ENCODE measurements at regions not wholly inside any gene's neighbourhood (a gene's known extent, or its start where the extent isn't known, plus 50 kb on each side); places are given as distances from the start of the nearest gene placed in this dataset.

GRCh38 chr10:2761311-2761710 is 306.0 kb upstream of the PFKP start:
- H3K4me3 Mint-ChIP-seq = no peak overlapping the region
- no peak for TF ChIP-seq CTCF (IDR thresholded peaks at IDR 0.05; ENCODE audit: unreplicated experiment in 3 of 3)
- no peak overlapping the region for H3K27ac Mint-ChIP-seq
- H3K36me3 Mint-ChIP-seq (ENCODE audit: low read depth) = no peaks in the 10 kb centered on the region
- H3K4me1 Mint-ChIP-seq = no peaks in the 10 kb centered on the region
- H3K9me3 Mint-ChIP-seq = peaks cover 4% of the 10 kb centered on the region
- H3K27me3 Mint-ChIP-seq (ENCODE audit: low read depth) = peaks cover 20% of the 10 kb centered on the region

GRCh38 chr10:2760736-2761135 is 306.6 kb upstream of the PFKP start:
- peaks cover 4% of the 10 kb centered on the region for H3K9me3 Mint-ChIP-seq
- H3K36me3 Mint-ChIP-seq (ENCODE audit: low read depth) = no peaks in the 10 kb centered on the region
- TF ChIP-seq CTCF (IDR thresholded peaks at IDR 0.05; ENCODE audit: unreplicated experiment in 3 of 3) = no peak
- H3K27me3 Mint-ChIP-seq (ENCODE audit: low read depth) = peaks cover 20% of the 10 kb centered on the region
- no peaks in the 10 kb centered on the region for H3K4me1 Mint-ChIP-seq
- H3K27ac Mint-ChIP-seq = no peak overlapping the region
- H3K4me3 Mint-ChIP-seq = no peak overlapping the region

- Mint-ChIP-seq H3K9me3 (peaks cover 4% of the 10 kb centered on the region), H3K36me3 (ENCODE audit: low read depth) (no peaks in the 10 kb centered on the region), H3K27ac (no peak overlapping the region), H3K4me3 (no peak overlapping the region), H3K4me1 (no peaks in the 10 kb centered on the region), H3K27me3 (ENCODE audit: low read depth) (peaks cover 17% of the 10 kb centered on the region)
- no peak for TF ChIP-seq CTCF (IDR thresholded peaks at IDR 0.05; ENCODE audit: unreplicated experiment in 3 of 3)
These were observed 308.1 kb upstream of the PFKP start for GRCh38 chr10:2759233-2759632.

- H3K36me3 Mint-ChIP-seq (ENCODE audit: low read depth) = no peaks in the 10 kb centered on the region
- TF ChIP-seq CTCF (IDR thresholded peaks at IDR 0.05; ENCODE audit: unreplicated experiment in 3 of 3) = no peak
- H3K4me1 Mint-ChIP-seq = no peaks in the 10 kb centered on the region
- no peaks in the 10 kb centered on the region for H3K9me3 Mint-ChIP-seq
- no peak overlapping the region for H3K27ac Mint-ChIP-seq
- H3K4me3 Mint-ChIP-seq = no peak overlapping the region
- peaks cover 6% of the 10 kb centered on the region for H3K27me3 Mint-ChIP-seq (ENCODE audit: low read depth)
These were observed 312.4 kb upstream of the PFKP start for GRCh38 chr10:2754943-2755342.

- Mint-ChIP-seq H3K36me3 (ENCODE audit: low read depth) (no peaks in the 10 kb centered on the region), H3K27ac (no peak overlapping the region), H3K9me3 (no peaks in the 10 kb centered on the region), H3K4me3 (no peak overlapping the region), H3K27me3 (ENCODE audit: low read depth) (no peaks in the 10 kb centered on the region), H3K4me1 (peaks cover 4% of the 10 kb centered on the region)
- no peak for TF ChIP-seq CTCF (IDR thresholded peaks at IDR 0.05; ENCODE audit: unreplicated experiment in 3 of 3)
These were observed 319.1 kb upstream of the PFKP start for GRCh38 chr10:2748287-2748686.

- H3K27ac Mint-ChIP-seq = no peak overlapping the region
- no peak for TF ChIP-seq CTCF (IDR thresholded peaks at IDR 0.05; ENCODE audit: unreplicated experiment in 3 of 3)
- peaks cover 4% of the 10 kb centered on the region for H3K4me1 Mint-ChIP-seq
- H3K4me3 Mint-ChIP-seq = no peak overlapping the region
- no peaks in the 10 kb centered on the region for H3K36me3 Mint-ChIP-seq (ENCODE audit: low read depth)
- no peaks in the 10 kb centered on the region for H3K27me3 Mint-ChIP-seq (ENCODE audit: low read depth)
- no peaks in the 10 kb centered on the region for H3K9me3 Mint-ChIP-seq
These were observed 320.7 kb upstream of the PFKP start for GRCh38 chr10:2746638-2747037.

Data from nephron (organoid).